HCT116 (cell line): ENCODE measurements at regions not wholly inside any gene's neighbourhood (a gene's known extent, or its start where the extent isn't known, plus 50 kb on each side); places are given as distances from the start of the nearest gene placed in this dataset.

Experiments
- ATAC-seq: fragments of 200-7000 bp; cut with Tn5 transposase; 2 replicates; pipeline ENCODE4 v1.9.1; 2020; ENCODE audit warnings: mild to moderate bottlenecking, moderate library complexity
- BruUV-seq: library from RNA; stranded (reverse); fragments of 400-500 nt; replicated peaks from 2 replicates; lab custom pipeline; 2021; lab: Mats Ljungman, UMichigan
- CTCF ChIA-PET: fragments of 300-600 bp; sonication (Branson Sonifier 250); formaldehyde crosslinking; loops from one replicate; lab custom pipeline; 2021; ENCODE audit warnings: antibody characterized with exemption; lab: Charles Lee
- POLR2A ChIA-PET: fragments of 300-600, 350-600 bp; sonication (Branson Sonifier 250); formaldehyde crosslinking; loops from one replicate; lab custom pipeline; 2021; ENCODE audit warnings: antibody characterized with exemption; lab: Charles Lee
- RAD21 ChIA-PET, 2 experiments: fragments of 300-600 bp; sonication (Branson Sonifier 250); formaldehyde crosslinking; loops; one replicate each; lab custom pipeline; 2023; ENCODE audit warnings: low total read pairs in 2 of 2; ENCODE audit not compliant: uncharacterized antibody in 2 of 2, unreplicated experiment in 2 of 2, low non-redundant PET in 1 of 2; lab: Charles Lee
- DNase-seq: peaks from one replicate; pipeline ENCODE4 v3.0.0-alpha.2; 2010; ENCODE audit warnings: low read depth, low spot score
- H2AFZ ChIP-seq: fragments of 200-600 bp; shearing (Covaris generic), sonication (generic); 2 replicates; pipeline ENCODE4 v1.6.1; 2017; ENCODE audit warnings: low read depth, mixed run types, mixed read lengths, antibody characterized with exemption, low read length; ENCODE audit not compliant: poor library complexity, severe bottlenecking
- H3K27ac ChIP-seq: 2 replicates; pipeline ENCODE4 v1.5.1; 2012; ENCODE audit warnings: low read depth, low read length
- H3K27me3 ChIP-seq: fragments of 200-600 bp; sonication (generic); 2 replicates; pipeline ENCODE4 v1.6.1; 2016; ENCODE audit warnings: mixed run types, low read length, mixed read lengths; ENCODE audit not compliant: insufficient read depth
- H3K36me3 ChIP-seq, 2 experiments: fragments of 200-500 bp in 1 of 2; fragments of 200-600 bp in 1 of 2; sonication (Bioruptor generic) in 1 of 2; sonication (generic) in 1 of 2; 2 replicates each; pipeline versions ENCODE4 v1.5.1 to v1.6.1; 2014 to 2016; ENCODE audit warnings: low read length in 2 of 2, inconsistent platforms in 1 of 2, mixed read lengths in 1 of 2, mixed run types in 1 of 2; ENCODE audit not compliant: insufficient read depth in 2 of 2, control insufficient read depth in 1 of 2
- H3K4me1 ChIP-seq, 2 experiments: fragments of 200-600 bp in 1 of 2; sonication (generic) in 1 of 2; 2 replicates each; pipeline versions ENCODE4 v1.5.1 to v1.6.1; 2012 to 2017; ENCODE audit warnings: low read length in 2 of 2, inconsistent platforms in 1 of 2, mild to moderate bottlenecking in 1 of 2, mixed read lengths in 1 of 2, mixed run types in 1 of 2, moderate library complexity in 1 of 2; ENCODE audit not compliant: insufficient read depth in 2 of 2, control insufficient read depth in 1 of 2
- H3K4me2 ChIP-seq: fragments of 200-600 bp; sonication (generic); 2 replicates; pipeline ENCODE4 v1.6.1; 2017; ENCODE audit warnings: mixed run types, low read length, mixed read lengths
- H3K4me3 ChIP-seq, 2 experiments: fragments of 200-600 bp in 1 of 2; sonication (generic) in 1 of 2; replicated peaks in 1 of 2; 2 replicates each; pipeline ENCODE4 v1.5.1; 2011 to 2016; ENCODE audit warnings: low read length in 2 of 2, control low read depth in 1 of 2, low read depth in 1 of 2, mild to moderate bottlenecking in 1 of 2, mixed read lengths in 1 of 2, mixed run types in 1 of 2
- H3K79me2 ChIP-seq: fragments of 200-600 bp; sonication (generic); 2 replicates; pipeline ENCODE4 v1.6.1; 2017; ENCODE audit warnings: mild to moderate bottlenecking, mixed run types, low read length, moderate library complexity, mixed read lengths; ENCODE audit not compliant: insufficient read depth
- H3K9ac ChIP-seq: fragments of 200-600 bp; sonication (generic); 2 replicates; pipeline ENCODE4 v1.6.1; 2016; ENCODE audit warnings: low read length, mixed read lengths
- H3K9me2 ChIP-seq: fragments of 200-600 bp; sonication (generic), shearing (Covaris generic); 2 replicates; pipeline ENCODE4 v1.6.1; 2017; ENCODE audit warnings: mixed run types, mild to moderate bottlenecking, moderate library complexity; ENCODE audit not compliant: insufficient read depth
- H3K9me3 ChIP-seq, 2 experiments: fragments of 200-500 bp in 1 of 2; fragments of 200-600 bp in 1 of 2; sonication (Bioruptor generic) in 1 of 2; sonication (generic) in 1 of 2; 2 replicates each; pipeline ENCODE4 v1.6.1; 2014 to 2017; ENCODE audit warnings: low read length in 2 of 2, mixed read lengths in 2 of 2, inconsistent platforms in 1 of 2, low read depth in 1 of 2, mild to moderate bottlenecking in 1 of 2, mixed run types in 1 of 2, moderate library complexity in 1 of 2; ENCODE audit not compliant: control insufficient read depth in 1 of 2, insufficient read depth in 1 of 2
- H4K20me1 ChIP-seq: fragments of 200-600 bp; sonication (generic), shearing (Covaris generic); 2 replicates; pipeline ENCODE4 v1.6.1; 2017; ENCODE audit warnings: mixed run types, mild to moderate bottlenecking, moderate library complexity; ENCODE audit not compliant: insufficient read depth
- ATF3 ChIP-seq: IDR thresholded peaks from 2 replicates; pipeline ENCODE4 v1.6.1; 2012
- CBX3 ChIP-seq: IDR thresholded peaks from 2 replicates; pipeline ENCODE4 v1.6.1; 2012; ENCODE audit warnings: low read depth
- CEBPB ChIP-seq: IDR thresholded peaks from 2 replicates; pipeline ENCODE4 v1.6.1; 2012; ENCODE audit warnings: low read depth
- CTCF ChIP-seq, 3 experiments: fragments of 200-600 bp in 1 of 3; sonication (generic) in 1 of 3; IDR thresholded peaks in 2 of 3; conservative IDR thresholded peaks in 1 of 3; 2 replicates each; pipeline ENCODE4 v1.5.1; 2012 to 2017; ENCODE audit warnings: low read depth in 2 of 3, low read length in 2 of 3, antibody characterized with exemption in 1 of 3, borderline replicate concordance in 1 of 3, control low read depth in 1 of 3, mild to moderate bottlenecking in 1 of 3, mixed read lengths in 1 of 3, mixed run types in 1 of 3, moderate library complexity in 1 of 3; ENCODE audit not compliant: insufficient read depth in 1 of 3
- EGR1 ChIP-seq: IDR thresholded peaks from 2 replicates; pipeline ENCODE4 v1.6.1; 2012; ENCODE audit warnings: low read depth
- ELF1 ChIP-seq: IDR thresholded peaks from 2 replicates; pipeline ENCODE4 v1.6.1; 2012; ENCODE audit warnings: low read depth, borderline replicate concordance
- EZH2 ChIP-seq: fragments of 200-600 bp; sonication (generic); IDR thresholded peaks from 2 replicates; pipeline ENCODE4 v1.6.1; 2017; ENCODE audit warnings: antibody characterized with exemption, mixed run types
- FOSL1 ChIP-seq: IDR thresholded peaks from 2 replicates; pipeline ENCODE4 v1.6.1; 2012; ENCODE audit warnings: low read depth
- JUND ChIP-seq: IDR thresholded peaks from 2 replicates; pipeline ENCODE4 v1.6.1; 2012
- MAX ChIP-seq: IDR thresholded peaks from 2 replicates; pipeline ENCODE4 v1.6.1; 2012
- POLR2A ChIP-seq: IDR thresholded peaks from 2 replicates; pipeline ENCODE4 v1.7.0; 2011; ENCODE audit warnings: borderline replicate concordance; ENCODE audit not compliant: insufficient read depth, insufficient read length; ENCODE audit errors: extremely low read depth
- POLR2AphosphoS5 ChIP-seq: IDR thresholded peaks from 2 replicates; pipeline ENCODE4 v1.6.1; 2011; ENCODE audit warnings: mild to moderate bottlenecking, low read depth, low read length, moderate library complexity
- REST ChIP-seq: IDR thresholded peaks from 2 replicates; pipeline ENCODE4 v1.6.1; 2012; ENCODE audit warnings: low read depth
- SIN3A ChIP-seq: IDR thresholded peaks from 2 replicates; pipeline ENCODE4 v1.6.1; 2012; ENCODE audit warnings: low read depth
- TCF7L2 ChIP-seq: IDR thresholded peaks from 2 replicates; pipeline ENCODE4 v1.7.0; 2011; ENCODE audit warnings: borderline replicate concordance, inconsistent platforms; ENCODE audit not compliant: insufficient read depth, insufficient read length; ENCODE audit errors: extremely low read depth
- YY1 ChIP-seq: IDR thresholded peaks from 2 replicates; pipeline ENCODE4 v1.6.1; 2011; ENCODE audit warnings: low read length, low read depth, moderate library complexity, mild to moderate bottlenecking; ENCODE audit not compliant: insufficient replicate concordance; ENCODE audit errors: extremely low read depth
- ZFX ChIP-seq: fragments of 450-650 bp; IDR thresholded peaks from 2 replicates; pipeline ENCODE4 v1.6.1; 2017
- ZNF274 ChIP-seq: fragments of 200-500 bp; sonication (Bioruptor generic); IDR thresholded peaks from 2 replicates; pipeline ENCODE4 v1.6.1; 2014; ENCODE audit warnings: mild to moderate bottlenecking, low read depth, low read length, inconsistent platforms
- intact Hi-C: fragments of 100-400 bp; cut with micrococcal nuclease; formaldehyde crosslinking; loops from 2 replicates; pipeline ENCODE4 v1.10.0; 2022

GRCh38 chr10:63917363-63917762 is 396.2 kb downstream of the REEP3 start:
- H3K9ac ChIP-seq = no peak overlapping the region
- no peaks in the 10 kb centered on the region for H3K79me2 ChIP-seq
- ATAC-seq (no peak), DNase-seq (no peak)
- no peak overlapping the region for H3K4me3 ChIP-seq
- no peak overlapping the region for H2AFZ ChIP-seq
- no peak overlapping the region for H3K27ac ChIP-seq
- no TSS peak for BruUV-seq
- H3K27me3 ChIP-seq = no peaks in the 10 kb centered on the region
- no peaks in the 10 kb centered on the region for H3K36me3 ChIP-seq
- intact Hi-C loops = no loop called here
- TF ChIP-seq MAX (no peak), ZFX (no peak), FOSL1 (no peak), SIN3A (no peak), EZH2 (no peak), ATF3 (no peak), ELF1 (no peak), REST (no peak), CEBPB (no peak), POLR2A (no peak), TCF7L2 (no peak), ZNF274 (no peak), YY1 (no peak), EGR1 (no peak), CTCF (IDR thresholded peaks at IDR 0.05 in 2 of 3, conservative IDR thresholded peaks at IDR 0.05 in 1 of 3; ENCODE audit: borderline replicate concordance in 1 of 3, insufficient read depth in 1 of 3, low read depth in 2 of 3, low read length in 2 of 3) (no peak), CBX3 (no peak), POLR2AphosphoS5 (no peak), JUND (no peak)
- H4K20me1 ChIP-seq = no peaks in the 10 kb centered on the region
- no peaks in the 10 kb centered on the region for H3K9me3 ChIP-seq
- CTCF ChIA-PET = interaction anchor here (0.9 kb wide), 1 partner anchor 60 kb away, joined by 3 read pairs; no protein-coding TSS in a partner anchor
- no peaks in the 10 kb centered on the region for H3K9me2 ChIP-seq
- POLR2A ChIA-PET = no interaction called here
- RAD21 ChIA-PET = no interaction called here
- H3K4me2 ChIP-seq = no peak overlapping the region
- H3K4me1 ChIP-seq = no peaks in the 10 kb centered on the region
